Gastroesophageal sphincter (tissue), 4 donors: ENCODE measurements at regions not wholly inside any gene's neighbourhood (a gene's known extent, or its start where the extent isn't known, plus 50 kb on each side); places are given as distances from the start of the nearest gene placed in this dataset.

Source experiments
- ATAC-seq: fragments of 150-250 bp; one replicate; pipeline ENCODE4 v1.9.1; 2016; ENCODE audit warnings: mild to moderate bottlenecking, moderate library complexity
- H3K27ac ChIP-seq, 4 donors: fragments of 200-600 bp; sonication (generic) in 3 of 4; 1 replicate in 3 of 4; 2 replicates in 1 of 4; pipeline ENCODE4 v1.5.1; 2016 to 2019
- H3K27me3 ChIP-seq: fragments of 200-600 bp; sonication (generic); one replicate; pipeline ENCODE4 v1.5.1; 2019
- H3K36me3 ChIP-seq, 2 donors: fragments of 200-600 bp; sonication (generic); one replicate each; pipeline ENCODE4 v1.5.1; 2019; ENCODE audit warnings: control low read depth in 1 of 2
- H3K4me1 ChIP-seq, 3 donors: fragments of 200-600 bp; sonication (generic); 1 replicate in 2 of 3; 2 replicates in 1 of 3; pipeline ENCODE4 v1.5.1; 2016 to 2019; ENCODE audit warnings: control low read depth in 2 of 3
- H3K4me3 ChIP-seq, 2 donors: fragments of 200-600 bp; sonication (generic); one replicate each; pipeline ENCODE4 v1.5.1; 2019; ENCODE audit warnings: mild to moderate bottlenecking in 1 of 2, moderate library complexity in 1 of 2
- H3K9me3 ChIP-seq, 3 donors: fragments of 200-600 bp; sonication (generic); one replicate each; pipeline ENCODE4 v1.5.1; 2017 to 2019; ENCODE audit warnings: control low read depth in 2 of 3
- EP300 ChIP-seq: sonication (generic); formaldehyde crosslinking; IDR thresholded peaks from one replicate; pipeline ENCODE4 v1.6.1; 2017; ENCODE audit warnings: antibody characterized with exemption, mild to moderate bottlenecking
- POLR2A ChIP-seq, 2 donors: fragments of 450-650 bp; IDR thresholded peaks; one replicate each; pipeline ENCODE4 v1.6.1; 2017; ENCODE audit warnings: antibody characterized with exemption in 2 of 2, mild to moderate bottlenecking in 2 of 2, moderate library complexity in 1 of 2
- POLR2AphosphoS5 ChIP-seq: sonication (generic); formaldehyde crosslinking; IDR thresholded peaks from one replicate; pipeline ENCODE4 v1.6.1; 2017; ENCODE audit warnings: antibody characterized with exemption
- WGBS, 2 donors: methylation state at CpG; one replicate each; pipeline ENCODE4 v1.1.5; 2018; ENCODE audit warnings: low coverage in 1 of 2; 5-methylcytosine and 5-hydroxymethylcytosine counted together
- TF ChIP-seq, protein P1 (sequence below), 4 experiments: fragments of 200-600 bp in 2 of 4; fragments of 450-650 bp in 2 of 4; sonication (generic) in 1 of 4; IDR thresholded peaks; one replicate each; pipeline ENCODE4 v1.5.1; 2017 to 2019; ENCODE audit warnings: antibody characterized with exemption in 4 of 4, mild to moderate bottlenecking in 2 of 4, moderate library complexity in 2 of 4

DNA sequence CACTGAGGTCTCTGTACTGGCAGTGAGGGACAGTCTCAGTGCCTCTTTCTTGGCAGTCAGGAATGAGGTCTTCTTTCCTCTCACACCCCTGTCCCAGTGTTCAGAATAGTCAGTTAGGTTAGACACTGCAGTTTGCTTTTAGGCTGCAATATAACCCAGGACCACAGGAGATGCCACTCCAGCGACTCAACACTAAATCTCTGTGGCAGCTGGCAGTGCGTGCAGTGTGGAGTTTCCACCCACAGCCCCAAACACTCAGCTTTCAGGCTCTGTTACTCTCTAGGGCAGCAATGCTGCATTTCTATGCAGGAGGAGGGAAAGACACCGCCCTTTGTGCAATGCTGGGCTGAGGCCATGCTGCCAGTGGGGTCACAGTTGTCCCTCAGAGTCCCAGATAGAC lies 150.2 kb upstream of the SUCLG2 start:
- Histone ChIP-seq H3K27me3 (no peaks in the 10 kb centered on the region), H3K4me1 (no peaks in the 10 kb centered on the region), H3K27ac (no peak overlapping the region), H3K9me3 (peaks cover 0 to 15% (median 0%) of the 10 kb centered on the region in 3 donors), H3K36me3 (no peaks in the 10 kb centered on the region), H3K4me3 (no peak overlapping the region)
- WGBS, 2 donors = no CpG with 5 or more reads among the region's 3 CpGs
- TF ChIP-seq, protein P1, sequence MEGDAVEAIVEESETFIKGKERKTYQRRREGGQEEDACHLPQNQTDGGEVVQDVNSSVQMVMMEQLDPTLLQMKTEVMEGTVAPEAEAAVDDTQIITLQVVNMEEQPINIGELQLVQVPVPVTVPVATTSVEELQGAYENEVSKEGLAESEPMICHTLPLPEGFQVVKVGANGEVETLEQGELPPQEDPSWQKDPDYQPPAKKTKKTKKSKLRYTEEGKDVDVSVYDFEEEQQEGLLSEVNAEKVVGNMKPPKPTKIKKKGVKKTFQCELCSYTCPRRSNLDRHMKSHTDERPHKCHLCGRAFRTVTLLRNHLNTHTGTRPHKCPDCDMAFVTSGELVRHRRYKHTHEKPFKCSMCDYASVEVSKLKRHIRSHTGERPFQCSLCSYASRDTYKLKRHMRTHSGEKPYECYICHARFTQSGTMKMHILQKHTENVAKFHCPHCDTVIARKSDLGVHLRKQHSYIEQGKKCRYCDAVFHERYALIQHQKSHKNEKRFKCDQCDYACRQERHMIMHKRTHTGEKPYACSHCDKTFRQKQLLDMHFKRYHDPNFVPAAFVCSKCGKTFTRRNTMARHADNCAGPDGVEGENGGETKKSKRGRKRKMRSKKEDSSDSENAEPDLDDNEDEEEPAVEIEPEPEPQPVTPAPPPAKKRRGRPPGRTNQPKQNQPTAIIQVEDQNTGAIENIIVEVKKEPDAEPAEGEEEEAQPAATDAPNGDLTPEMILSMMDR (IDR thresholded peaks at IDR 0.05) = no peak
- TF ChIP-seq POLR2AphosphoS5 = no peak
- TF ChIP-seq POLR2A (IDR thresholded peaks at IDR 0.05) = no peak
- TF ChIP-seq EP300 = no peak
- no peak for ATAC-seq

GRCh38 chr3:67804089-67804488 lies 149.7 kb upstream of the SUCLG2 start:
- Histone ChIP-seq H3K4me1 (no peaks in the 10 kb centered on the region), H3K4me3 (no peak overlapping the region), H3K27me3 (no peaks in the 10 kb centered on the region), H3K27ac (no peak overlapping the region), H3K36me3 (no peaks in the 10 kb centered on the region), H3K9me3 (peaks cover 0 to 15% (median 0%) of the 10 kb centered on the region in 3 donors)
- TF ChIP-seq, protein P1 (IDR thresholded peaks at IDR 0.05) = no peak
- ATAC-seq = no peak
- 71 to 80% methylated on average over 1 of the region's 2 CpGs for WGBS, 2 donors

- Histone ChIP-seq H3K27me3 (no peaks in the 10 kb centered on the region), H3K4me3 (no peak overlapping the region), H3K9me3 (peaks cover 0 to 22% (median 0%) of the 10 kb centered on the region in 3 donors), H3K27ac (no peak overlapping the region), H3K36me3 (no peaks in the 10 kb centered on the region), H3K4me1 (no peaks in the 10 kb centered on the region)
- TF ChIP-seq, protein P1 (IDR thresholded peaks at IDR 0.05) = no peak
- TF ChIP-seq POLR2A (IDR thresholded peaks at IDR 0.05) (no peak), POLR2AphosphoS5 (no peak), EP300 (no peak)
- no peak for ATAC-seq
- 14 to 22% methylated on average over 1 of the region's 1 CpG for WGBS, 2 donors
Observed at GRCh38 chr3:67798412-67798811, 144.0 kb upstream of the SUCLG2 start.

GRCh38 chr3:67791620-67792019 lies 137.2 kb upstream of the SUCLG2 start:
- H3K27me3 ChIP-seq = no peaks in the 10 kb centered on the region
- H3K36me3 ChIP-seq = no peaks in the 10 kb centered on the region
- H3K4me3 ChIP-seq = no peak overlapping the region
- H3K27ac ChIP-seq = no peak overlapping the region
- no peak for ATAC-seq
- no peaks in the 10 kb centered on the region for H3K4me1 ChIP-seq
- WGBS, 2 donors = 64 to 71% methylated on average over 5 of the region's 5 CpGs
- peaks cover 0 to 7% (median 0%) of the 10 kb centered on the region in 3 donors for H3K9me3 ChIP-seq
- no peak for TF ChIP-seq POLR2AphosphoS5
- TF ChIP-seq, protein P1 (IDR thresholded peaks at IDR 0.05) = no peak
- no peak for TF ChIP-seq EP300
- no peak for TF ChIP-seq POLR2A (IDR thresholded peaks at IDR 0.05)

DNA sequence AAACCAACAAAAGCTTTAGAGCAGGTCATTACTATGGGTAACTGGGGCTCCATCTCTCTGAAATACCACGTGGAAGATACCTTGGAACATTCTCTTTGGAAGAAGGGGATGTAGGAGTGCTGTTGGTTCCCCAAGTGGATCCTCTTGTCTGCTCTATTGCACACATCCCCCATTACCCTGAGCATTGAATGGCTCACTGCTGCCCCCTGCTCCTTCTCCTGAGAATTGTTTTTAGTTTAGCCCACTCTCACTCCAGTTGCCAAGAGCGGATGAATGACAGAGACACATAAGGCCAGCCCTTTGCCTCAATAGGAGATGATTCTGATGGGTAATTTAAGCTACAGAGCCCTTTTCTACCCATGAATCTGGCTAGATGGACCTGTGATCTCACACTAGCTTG lies 135.6 kb upstream of the SUCLG2 start:
- H3K4me1 ChIP-seq = no peaks in the 10 kb centered on the region
- no peaks in the 10 kb centered on the region for H3K36me3 ChIP-seq
- TF ChIP-seq, protein P1 (IDR thresholded peaks at IDR 0.05) = peak in 3 of 4 experiments; percentile 11 to 47 (median 27)
- no peak for TF ChIP-seq POLR2A (IDR thresholded peaks at IDR 0.05)
- ATAC-seq = no peak
- 42% methylated on average over 2 of the region's 2 CpGs for WGBS, 2 donors
- peaks cover 0 to 15% (median 0%) of the 10 kb centered on the region in 3 donors for H3K9me3 ChIP-seq
- no peak overlapping the region for H3K27ac ChIP-seq
- no peaks in the 10 kb centered on the region for H3K27me3 ChIP-seq
- no peak overlapping the region for H3K4me3 ChIP-seq
